ENCODE measurements at regions not wholly inside any gene's neighbourhood (a gene's known extent, or its start where the extent isn't known, plus 50 kb on each side); places are given as distances from the start of the nearest gene placed in this dataset.

GRCh38 chr21:24372506-24372905 lies 1234.8 kb downstream of the MRPL39 start:
- TF ChIP-seq, protein P1, sequence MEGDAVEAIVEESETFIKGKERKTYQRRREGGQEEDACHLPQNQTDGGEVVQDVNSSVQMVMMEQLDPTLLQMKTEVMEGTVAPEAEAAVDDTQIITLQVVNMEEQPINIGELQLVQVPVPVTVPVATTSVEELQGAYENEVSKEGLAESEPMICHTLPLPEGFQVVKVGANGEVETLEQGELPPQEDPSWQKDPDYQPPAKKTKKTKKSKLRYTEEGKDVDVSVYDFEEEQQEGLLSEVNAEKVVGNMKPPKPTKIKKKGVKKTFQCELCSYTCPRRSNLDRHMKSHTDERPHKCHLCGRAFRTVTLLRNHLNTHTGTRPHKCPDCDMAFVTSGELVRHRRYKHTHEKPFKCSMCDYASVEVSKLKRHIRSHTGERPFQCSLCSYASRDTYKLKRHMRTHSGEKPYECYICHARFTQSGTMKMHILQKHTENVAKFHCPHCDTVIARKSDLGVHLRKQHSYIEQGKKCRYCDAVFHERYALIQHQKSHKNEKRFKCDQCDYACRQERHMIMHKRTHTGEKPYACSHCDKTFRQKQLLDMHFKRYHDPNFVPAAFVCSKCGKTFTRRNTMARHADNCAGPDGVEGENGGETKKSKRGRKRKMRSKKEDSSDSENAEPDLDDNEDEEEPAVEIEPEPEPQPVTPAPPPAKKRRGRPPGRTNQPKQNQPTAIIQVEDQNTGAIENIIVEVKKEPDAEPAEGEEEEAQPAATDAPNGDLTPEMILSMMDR (IDR thresholded peaks at IDR 0.05) = no peak
- no peak for TF ChIP-seq EP300 (IDR thresholded peaks at IDR 0.05; ENCODE audit: low read depth)

Data from transverse colon (tissue), 3 donors.